Activated CD8-positive, alpha-beta memory T cell treated with anti-CD3 and anti-CD28 coated beads for 24 hours (primary cell): ENCODE measurements at regions not wholly inside any gene's neighbourhood (a gene's known extent, or its start where the extent isn't known, plus 50 kb on each side); places are given as distances from the start of the nearest gene placed in this dataset.

Source experiments
- DNase-seq: peaks from one replicate; pipeline ENCODE4 v3.0.0-alpha.2; 2020

- DNase-seq, result no peak
These were observed 153.9 kb downstream of the KIF26A start for GRCh38 chr14:104292084-104292970.

- DNase-seq, result no peak
These were observed 154.9 kb downstream of the KIF26A start for GRCh38 chr14:104293231-104293841.

GRCh38 chr14:104293851-104294627, 155.7 kb downstream of the KIF26A start:
- DNase-seq, result no peak

GRCh38 chr14:104294628-104294982, 156.2 kb downstream of the KIF26A start:
- no peak for DNase-seq

- DNase-seq, result no peak
These were observed 156.7 kb downstream of the KIF26A start for GRCh38 chr14:104294983-104295680.

- no peak for DNase-seq
These were observed 157.4 kb downstream of the KIF26A start for GRCh38 chr14:104295681-104296387.

GRCh38 chr14:104296388-104297312, 158.3 kb downstream of the KIF26A start:
- no peak for DNase-seq

- no peak for DNase-seq
These were observed 158.9 kb downstream of the KIF26A start for GRCh38 chr14:104297313-104297704.

- no peak for DNase-seq
These were observed 159.5 kb downstream of the KIF26A start for GRCh38 chr14:104297721-104298401.

GRCh38 chr14:104298458-104298857, 160.1 kb downstream of the KIF26A start:
- no peak for DNase-seq

GRCh38 chr14:104299993-104300761, 161.8 kb downstream of the KIF26A start:
- DNase-seq, result no peak

GRCh38 chr14:104301731-104302460, 163.5 kb downstream of the KIF26A start:
- no peak for DNase-seq

GRCh38 chr14:104302794-104303405, 164.5 kb downstream of the KIF26A start:
- DNase-seq, result no peak

- DNase-seq, result no peak
These were observed 165.5 kb downstream of the KIF26A start for GRCh38 chr14:104303705-104304425.

GRCh38 chr14:104304451-104305351, 166.3 kb downstream of the KIF26A start:
- DNase-seq, result no peak

GRCh38 chr14:104305511-104306449, 167.4 kb downstream of the KIF26A start:
- DNase-seq, result no peak
